K562 (cell line): ENCODE measurements at regions not wholly inside any gene's neighbourhood (a gene's known extent, or its start where the extent isn't known, plus 50 kb on each side); places are given as distances from the start of the nearest gene placed in this dataset.

ENCODE experiments used
- ATAC-seq: fragments of 200-7000 bp; cut with Tn5 transposase; 3 replicates; pipeline ENCODE4 v1.9.1; 2020; ENCODE audit warnings: moderate library complexity
- BruUV-seq: library from RNA; stranded (reverse); fragments of 400-500 nt; replicated peaks from 2 replicates; lab custom pipeline; 2021; lab: Mats Ljungman, UMichigan
- CTCF ChIA-PET: fragments of 300-600 bp; formaldehyde crosslinking; extraction: SDS; loops from one replicate; lab custom pipeline; 2021; ENCODE audit warnings: low intra/inter-chr PET ratio; lab: Yijun Ruan, JAX
- POLR2A ChIA-PET: fragments of 300-600, 350-650 bp; sonication (Branson Sonifier 250); formaldehyde crosslinking; extraction: SDS; loops from one replicate; lab custom pipeline; 2021; ENCODE audit warnings: antibody characterized with exemption, inconsistent platforms; lab: Yijun Ruan, JAX
- DNase-seq, 4 experiments: peaks; one replicate each; pipeline versions ENCODE4 v3.0.0 to v3.0.0-alpha.2; 2011 to 2018; ENCODE audit warnings: low spot score in 3 of 4, mixed read lengths in 3 of 4; ENCODE audit errors: extremely low read depth in 1 of 4
- FAIRE-seq: peaks from 2 replicates; lab custom pipeline; 2011; peaks lifted over from hg19 to GRCh38; lab: Jason Lieb, UNC
- H2AFZ ChIP-seq: 2 replicates; pipeline ENCODE4 v1.6.0; 2011; ENCODE audit warnings: low read depth, low read length, control low read depth, inconsistent platforms
- H3K27ac ChIP-seq: fragments of 200-600 bp; 3 replicates; pipeline ENCODE4 v1.8.0; 2011; ENCODE audit warnings: low read depth, mild to moderate bottlenecking, control low read depth, inconsistent platforms, low read length, moderate library complexity, mixed read lengths; ENCODE audit errors: extremely low read depth
- H3K27me3 ChIP-seq, 2 experiments: fragments of 300-600 bp in 1 of 2; 2 replicates in 1 of 2; 3 replicates in 1 of 2; pipeline versions ENCODE4 v1.6.0 to v1.8.0; 2011; ENCODE audit warnings: inconsistent platforms in 2 of 2, low read length in 2 of 2, mild to moderate bottlenecking in 1 of 2, mixed read lengths in 1 of 2, moderate library complexity in 1 of 2; ENCODE audit not compliant: control insufficient read depth in 2 of 2, insufficient read depth in 2 of 2
- H3K36me3 ChIP-seq: fragments of 300-600 bp; 3 replicates; pipeline ENCODE4 v1.8.0; 2011; ENCODE audit warnings: mild to moderate bottlenecking, low read length, inconsistent platforms; ENCODE audit not compliant: control insufficient read depth, insufficient read depth
- H3K4me1 ChIP-seq, 2 experiments: fragments of 200-600 bp in 1 of 2; replicated peaks in 1 of 2; 2 replicates in 1 of 2; 3 replicates in 1 of 2; pipeline versions ENCODE4 v1.5.1 to v1.8.0; 2011; ENCODE audit warnings: inconsistent platforms in 2 of 2, low read length in 2 of 2, mild to moderate bottlenecking in 1 of 2, mixed read lengths in 1 of 2, moderate library complexity in 1 of 2; ENCODE audit not compliant: control insufficient read depth in 2 of 2, insufficient read depth in 2 of 2
- H3K4me2 ChIP-seq: 2 replicates; pipeline ENCODE4 v1.6.1; 2011; ENCODE audit warnings: low read length, control low read depth, inconsistent platforms, mixed read lengths; ENCODE audit not compliant: insufficient read depth
- H3K4me3 ChIP-seq: fragments of 200-600 bp; sonication (generic), shearing (Covaris generic); 2 replicates; pipeline ENCODE4 v1.5.1; 2016; ENCODE audit warnings: control low read depth, inconsistent platforms
- H3K79me2 ChIP-seq: fragments of 200-600 bp; 3 replicates; pipeline ENCODE4 v1.8.0; 2011; ENCODE audit warnings: low read length, inconsistent platforms; ENCODE audit not compliant: control insufficient read depth, insufficient read depth
- H3K9ac ChIP-seq, 2 experiments: 2 replicates each; pipeline versions ENCODE4 v1.6.0 to v1.6.1; 2011; ENCODE audit warnings: low read depth in 2 of 2, low read length in 2 of 2, control low read depth in 1 of 2, inconsistent platforms in 1 of 2, mild to moderate bottlenecking in 1 of 2, mixed read lengths in 1 of 2; ENCODE audit not compliant: insufficient read depth in 1 of 2
- H3K9me1 ChIP-seq: one replicate; pipeline ENCODE4 v1.6.0; 2011; ENCODE audit warnings: inconsistent platforms, mild to moderate bottlenecking, low read length, moderate library complexity; ENCODE audit not compliant: control insufficient read depth, insufficient read depth
- H3K9me3 ChIP-seq: replicated peaks from 2 replicates; pipeline ENCODE4 v1.5.1; 2011; ENCODE audit warnings: low read depth, low read length, inconsistent platforms; ENCODE audit not compliant: control insufficient read depth, insufficient read depth
- H4K20me1 ChIP-seq: replicated peaks from 2 replicates; pipeline ENCODE4 v1.6.1; 2011; ENCODE audit warnings: low read length, inconsistent platforms, mixed read lengths; ENCODE audit not compliant: control insufficient read depth, insufficient read depth
- ETV6 ChIP-seq, 3 experiments: fragments of 150-350 bp in 1 of 3; sonication (generic) in 1 of 3; formaldehyde crosslinking in 1 of 3; IDR thresholded peaks; 2 replicates each; pipeline versions ENCODE4 v1.6.1 to v1.8.0; 2014 to 2022; ENCODE audit warnings: borderline replicate concordance in 2 of 3, low read depth in 2 of 3, antibody characterized with exemption in 1 of 3, low read length in 1 of 3, mild to moderate bottlenecking in 1 of 3, missing genetic modification reagents in 1 of 3
- EWSR1 ChIP-seq: fragments of 450-650 bp; IDR thresholded peaks from 2 replicates; pipeline ENCODE4 v1.6.1; 2018; ENCODE audit warnings: borderline replicate concordance, mild to moderate bottlenecking, low read depth, moderate library complexity; ENCODE audit not compliant: partially characterized antibody
- FOXA1 ChIP-seq: fragments of 450-650 bp; IDR thresholded peaks from 2 replicates; pipeline ENCODE4 v1.6.1; 2016; ENCODE audit warnings: mild to moderate bottlenecking, borderline replicate concordance
- KAT7 ChIP-seq: sonication (generic); formaldehyde crosslinking; IDR thresholded peaks from 2 replicates; pipeline ENCODE4 v1.8.0; 2022; ENCODE audit warnings: missing genetic modification reagents, mild to moderate bottlenecking, borderline replicate concordance
- KDM1A ChIP-seq, 2 experiments: fragments of 450-650 bp; IDR thresholded peaks; 2 replicates each; pipeline ENCODE4 v1.6.1; 2016; ENCODE audit warnings: mild to moderate bottlenecking in 2 of 2
- RAD21 ChIP-seq, 2 experiments: fragments of 250-450 bp in 1 of 2; fragments of 450-650 bp in 1 of 2; sonication (Bioruptor Pico) in 1 of 2; formaldehyde crosslinking in 1 of 2; IDR thresholded peaks in 1 of 2; conservative IDR thresholded peaks in 1 of 2; 2 replicates each; pipeline versions ENCODE4 v1.4.0 to v1.8.0; 2020 to 2022; ENCODE audit warnings: mild to moderate bottlenecking in 2 of 2, moderate library complexity in 1 of 2
- RBM15 ChIP-seq: fragments of 200-400 bp; formaldehyde crosslinking; IDR thresholded peaks from 2 replicates; pipeline ENCODE4 v1.6.1; 2018; ENCODE audit warnings: mild to moderate bottlenecking, low read length, moderate library complexity; ENCODE audit not compliant: insufficient read depth
- RBM34 ChIP-seq: fragments of 200-400 bp; formaldehyde crosslinking; IDR thresholded peaks from 2 replicates; pipeline ENCODE4 v1.6.1; 2018; ENCODE audit warnings: low read length, borderline replicate concordance; ENCODE audit not compliant: insufficient read depth
- RNF219 ChIP-seq: fragments of 250-450 bp; sonication (Bioruptor Pico); IDR thresholded peaks from 2 replicates; pipeline ENCODE4 v1.5.0; 2022; ENCODE audit warnings: mild to moderate bottlenecking
- SMARCB1 ChIP-seq: IDR thresholded peaks from 2 replicates; pipeline ENCODE4 v1.6.1; 2011; ENCODE audit warnings: improper control_type of control experiment, low read depth; ENCODE audit not compliant: insufficient read length
- TAL1 ChIP-seq: fragments of 450-650 bp; IDR thresholded peaks from 2 replicates; pipeline ENCODE4 v1.6.1; 2016; ENCODE audit warnings: mild to moderate bottlenecking
- ZC3H8 ChIP-seq: fragments of 450-650 bp; IDR thresholded peaks from 2 replicates; pipeline ENCODE4 v1.6.1; 2017
- ZNF311 ChIP-seq: fragments of 250-450 bp; sonication (Bioruptor Pico); IDR thresholded peaks from 2 replicates; pipeline ENCODE4 v1.4.0; 2020; ENCODE audit warnings: mild to moderate bottlenecking, moderate library complexity
- WGBS: fragments of 100-300 bp; shearing (Covaris generic); methylation state at CpG from one replicate; pipeline ENCODE4 v1.1.6; 2016; ENCODE audit warnings: low coverage, mixed read lengths; ENCODE audit not compliant: insufficient coverage; ENCODE audit errors: missing lambda C conversion rate; 5-methylcytosine and 5-hydroxymethylcytosine counted together
- in situ Hi-C: fragments of 300-500 bp; cut with MboI; formaldehyde crosslinking; loops from 4 replicates; pipeline ENCODE4 v1.15.0; 2018; ENCODE audit warnings: inconsistent platforms, mixed read lengths
- intact Hi-C: fragments of 100-400 bp; cut with micrococcal nuclease; formaldehyde crosslinking; loops from 2 replicates; pipeline ENCODE4 v1.14.2; 2022
- TF ChIP-seq, protein P1 (sequence below): fragments of 250-450 bp; sonication (Bioruptor Pico); IDR thresholded peaks from 2 replicates; pipeline ENCODE4 v1.5.1; 2021; ENCODE audit warnings: mild to moderate bottlenecking
- TF ChIP-seq, protein P2 (sequence below): fragments of 450-650 bp; formaldehyde crosslinking; IDR thresholded peaks from 2 replicates; pipeline ENCODE4 v1.4.0; 2020; ENCODE audit warnings: mild to moderate bottlenecking, moderate library complexity
- TF ChIP-seq, protein P3 (sequence below): sonication (generic); formaldehyde crosslinking; IDR thresholded peaks from 2 replicates; pipeline ENCODE4 v1.8.1; 2023; ENCODE audit warnings: mild to moderate bottlenecking, missing genetic modification reagents

- TF ChIP-seq, protein P1, sequence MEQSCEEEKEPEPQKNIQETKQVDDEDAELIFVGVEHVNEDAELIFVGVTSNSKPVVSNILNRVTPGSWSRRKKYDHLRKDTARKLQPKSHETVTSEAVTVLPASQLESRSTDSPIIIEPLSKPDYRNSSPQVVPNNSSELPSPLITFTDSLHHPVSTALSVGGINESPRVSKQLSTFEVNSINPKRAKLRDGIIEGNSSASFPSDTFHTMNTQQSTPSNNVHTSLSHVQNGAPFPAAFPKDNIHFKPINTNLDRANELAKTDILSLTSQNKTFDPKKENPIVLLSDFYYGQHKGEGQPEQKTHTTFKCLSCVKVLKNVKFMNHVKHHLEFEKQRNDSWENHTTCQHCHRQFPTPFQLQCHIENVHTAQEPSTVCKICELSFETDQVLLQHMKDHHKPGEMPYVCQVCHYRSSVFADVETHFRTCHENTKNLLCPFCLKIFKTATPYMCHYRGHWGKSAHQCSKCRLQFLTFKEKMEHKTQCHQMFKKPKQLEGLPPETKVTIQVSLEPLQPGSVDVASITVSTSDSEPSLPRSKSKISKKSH (CRISPR knock-in tag): no peak
- TF ChIP-seq FOXA1 (no peak), ETV6 (IDR thresholded peaks at IDR 0.05; ENCODE audit: borderline replicate concordance in 1 of 2, low read depth in 2 of 2, low read length in 1 of 2) (no peak), ETV6 (CRISPR knock-in tag; IDR thresholded peaks at IDR 0.05; ENCODE audit: borderline replicate concordance) (no peak)
These were observed 191.7 kb upstream of the NAALADL2 start (continued) for GRCh38 chr3:174667386-174667785.

GRCh38 chr3:174675406-174675805, 183.7 kb upstream of the NAALADL2 start:
- FAIRE-seq: no peak
- CTCF ChIA-PET: no interaction called here
- H3K79me2 ChIP-seq: no peaks in the 10 kb centered on the region
- H3K27ac ChIP-seq: no peak overlapping the region
- no peak overlapping the region for H2AFZ ChIP-seq
- H3K9ac ChIP-seq: no peak overlapping the region
- intact Hi-C loops (no loop called here), in situ Hi-C loops (no loop called here)
- no peak for DNase-seq
- no peaks in the 10 kb centered on the region for H4K20me1 ChIP-seq
- H3K4me1 ChIP-seq: no peaks in the 10 kb centered on the region
- H3K4me2 ChIP-seq: no peak overlapping the region
- no peaks in the 10 kb centered on the region for H3K27me3 ChIP-seq
- 0% methylated on average over 2 of the region's 2 CpGs for WGBS
- no peak overlapping the region for H3K4me3 ChIP-seq
- POLR2A ChIA-PET: no interaction called here
- H3K9me3 ChIP-seq: no peaks in the 10 kb centered on the region; the same call in 1 of the 2 replicates
- BruUV-seq: no TSS peak
- H3K9me1 ChIP-seq: no peaks in the 10 kb centered on the region
- no peak for ATAC-seq
- H3K36me3 ChIP-seq: no peaks in the 10 kb centered on the region
- TF ChIP-seq, protein P2, sequence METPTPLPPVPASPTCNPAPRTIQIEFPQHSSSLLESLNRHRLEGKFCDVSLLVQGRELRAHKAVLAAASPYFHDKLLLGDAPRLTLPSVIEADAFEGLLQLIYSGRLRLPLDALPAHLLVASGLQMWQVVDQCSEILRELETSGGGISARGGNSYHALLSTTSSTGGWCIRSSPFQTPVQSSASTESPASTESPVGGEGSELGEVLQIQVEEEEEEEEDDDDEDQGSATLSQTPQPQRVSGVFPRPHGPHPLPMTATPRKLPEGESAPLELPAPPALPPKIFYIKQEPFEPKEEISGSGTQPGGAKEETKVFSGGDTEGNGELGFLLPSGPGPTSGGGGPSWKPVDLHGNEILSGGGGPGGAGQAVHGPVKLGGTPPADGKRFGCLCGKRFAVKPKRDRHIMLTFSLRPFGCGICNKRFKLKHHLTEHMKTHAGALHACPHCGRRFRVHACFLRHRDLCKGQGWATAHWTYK: no peak
- TF ChIP-seq, protein P3, sequence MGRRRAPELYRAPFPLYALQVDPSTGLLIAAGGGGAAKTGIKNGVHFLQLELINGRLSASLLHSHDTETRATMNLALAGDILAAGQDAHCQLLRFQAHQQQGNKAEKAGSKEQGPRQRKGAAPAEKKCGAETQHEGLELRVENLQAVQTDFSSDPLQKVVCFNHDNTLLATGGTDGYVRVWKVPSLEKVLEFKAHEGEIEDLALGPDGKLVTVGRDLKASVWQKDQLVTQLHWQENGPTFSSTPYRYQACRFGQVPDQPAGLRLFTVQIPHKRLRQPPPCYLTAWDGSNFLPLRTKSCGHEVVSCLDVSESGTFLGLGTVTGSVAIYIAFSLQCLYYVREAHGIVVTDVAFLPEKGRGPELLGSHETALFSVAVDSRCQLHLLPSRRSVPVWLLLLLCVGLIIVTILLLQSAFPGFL (CRISPR knock-in tag): no peak
- TF ChIP-seq ZC3H8 (no peak), RBM34 (no peak), RAD21 (CRISPR knock-in tag; conservative IDR thresholded peaks at IDR 0.05 in 1 of 2, IDR thresholded peaks at IDR 0.05 in 1 of 2) (no peak), EWSR1 (no peak), ZNF311 (CRISPR knock-in tag) (no peak), KAT7 (no peak), SMARCB1 (no peak), TAL1 (no peak), KDM1A (IDR thresholded peaks at IDR 0.05) (no peak), RNF219 (CRISPR knock-in tag) (no peak), RBM15 (no peak)
